HepG2 (cell line): ENCODE measurements at regions not wholly inside any gene's neighbourhood (a gene's known extent, or its start where the extent isn't known, plus 50 kb on each side); places are given as distances from the start of the nearest gene placed in this dataset.

Experiments
- ATAC-seq: fragments of 200-7000 bp; cut with Tn5 transposase; 3 replicates; pipeline ENCODE4 v1.9.1; 2020; ENCODE audit warnings: mild to moderate bottlenecking, moderate library complexity
- BruUV-seq: library from RNA; stranded (reverse); fragments of 400-500 nt; replicated peaks from 2 replicates; lab custom pipeline; 2021; lab: Mats Ljungman, UMichigan
- CTCF ChIA-PET: fragments of 300-600 bp; formaldehyde crosslinking; extraction: SDS; loops from one replicate; lab custom pipeline; 2021; ENCODE audit warnings: low total read pairs, inconsistent platforms, low intra/inter-chr PET ratio; lab: Yijun Ruan, JAX
- POLR2A ChIA-PET: fragments of 350-600 bp; sonication (Branson Sonifier 250); formaldehyde crosslinking; loops from one replicate; lab custom pipeline; 2020; ENCODE audit warnings: antibody characterized with exemption, inconsistent platforms; lab: Yijun Ruan, JAX
- DNase-seq: peaks from one replicate; pipeline ENCODE4 v3.0.0-alpha.2; 2015; ENCODE audit warnings: low spot score
- FAIRE-seq: peaks from 3 replicates; lab custom pipeline; 2011; peaks lifted over from hg19 to GRCh38; lab: Jason Lieb, UNC
- H2AFZ ChIP-seq: one replicate; pipeline ENCODE4 v1.6.1; 2011; ENCODE audit warnings: low read length, inconsistent platforms
- H3K27ac ChIP-seq: fragments of 300-600 bp; 3 replicates; pipeline ENCODE4 v1.8.0; 2011; ENCODE audit warnings: mixed run types, mild to moderate bottlenecking, mixed read lengths, low read length, inconsistent platforms; ENCODE audit not compliant: insufficient read depth; ENCODE audit errors: extremely low read length
- H3K27me3 ChIP-seq, 2 experiments: fragments of 200-600 bp in 1 of 2; 2 replicates in 1 of 2; 3 replicates in 1 of 2; pipeline versions ENCODE4 v1.6.0 to v1.8.0; 2011; ENCODE audit warnings: low read length in 2 of 2, mild to moderate bottlenecking in 2 of 2, moderate library complexity in 2 of 2, inconsistent platforms in 1 of 2; ENCODE audit not compliant: insufficient read depth in 2 of 2, control insufficient read depth in 1 of 2
- H3K36me3 ChIP-seq, 2 experiments: fragments of 200-600 bp in 1 of 2; replicated peaks in 1 of 2; 2 replicates in 1 of 2; 3 replicates in 1 of 2; pipeline versions ENCODE4 v1.5.1 to v1.8.0; 2011; ENCODE audit warnings: low read length in 2 of 2, inconsistent platforms in 1 of 2; ENCODE audit not compliant: insufficient read depth in 2 of 2, control insufficient read depth in 1 of 2
- H3K4me1 ChIP-seq: 2 replicates; pipeline ENCODE4 v1.5.1; 2012; ENCODE audit warnings: low read length, inconsistent platforms; ENCODE audit not compliant: insufficient read depth
- H3K4me2 ChIP-seq: 2 replicates; pipeline ENCODE4 v1.6.0; 2011; ENCODE audit warnings: low read depth, low read length, inconsistent platforms
- H3K4me3 ChIP-seq, 3 experiments: fragments of 200-600 bp in 1 of 3; sonication (generic), shearing (Covaris generic) in 1 of 3; replicated peaks in 1 of 3; 2 replicates each; pipeline ENCODE4 v1.5.1; 2011 to 2016; ENCODE audit warnings: low read length in 3 of 3, inconsistent platforms in 2 of 3, low read depth in 2 of 3, mild to moderate bottlenecking in 2 of 3, control low read depth in 1 of 3, mixed read lengths in 1 of 3; ENCODE audit not compliant: insufficient read depth in 1 of 3
- H3K79me2 ChIP-seq: one replicate; pipeline ENCODE4 v1.6.1; 2011; ENCODE audit warnings: low read length, inconsistent platforms; ENCODE audit not compliant: insufficient read depth
- H3K9ac ChIP-seq: 2 replicates; pipeline ENCODE4 v1.6.0; 2011; ENCODE audit warnings: mild to moderate bottlenecking, low read depth, low read length, inconsistent platforms; ENCODE audit not compliant: insufficient read depth
- H3K9me3 ChIP-seq: 2 replicates; pipeline ENCODE4 v1.5.1; 2012; ENCODE audit warnings: mild to moderate bottlenecking, low read length
- H4K20me1 ChIP-seq: 2 replicates; pipeline ENCODE4 v1.6.0; 2011; ENCODE audit warnings: inconsistent platforms, mild to moderate bottlenecking, low read length, moderate library complexity; ENCODE audit not compliant: insufficient read depth
- GPN1 ChIP-seq: sonication (generic); formaldehyde crosslinking; IDR thresholded peaks from 2 replicates; pipeline ENCODE4 v1.5.1; 2020; ENCODE audit warnings: missing genetic modification reagents, borderline replicate concordance
- MLXIP ChIP-seq: sonication (generic); formaldehyde crosslinking; IDR thresholded peaks from 2 replicates; pipeline ENCODE4 v1.9.0; 2021; ENCODE audit warnings: missing genetic modification reagents, borderline replicate concordance
- PRDM15 ChIP-seq: sonication (generic); formaldehyde crosslinking; IDR thresholded peaks from 2 replicates; pipeline ENCODE4 v1.4.0; 2020; ENCODE audit warnings: missing genetic modification reagents
- REPIN1 ChIP-seq: sonication (generic); formaldehyde crosslinking; IDR thresholded peaks from 2 replicates; pipeline ENCODE4 v1.8.0; 2022; ENCODE audit warnings: missing genetic modification reagents, low read depth, mild to moderate bottlenecking, borderline replicate concordance
- ZNF432 ChIP-seq: sonication (generic); formaldehyde crosslinking; IDR thresholded peaks from 2 replicates; pipeline ENCODE4 v1.5.0; 2020; ENCODE audit warnings: missing genetic modification reagents, mild to moderate bottlenecking, borderline replicate concordance
- WGBS: methylation state at CpG from one replicate; pipeline ENCODE4 v1.1.6; 2017; ENCODE audit warnings: low lambda C conversion rate; 5-methylcytosine and 5-hydroxymethylcytosine counted together
- in situ Hi-C: cut with HindIII; loops from 2 replicates; pipeline ENCODE4 v1.10.0; 2017; ENCODE audit warnings: low pct_unique_long_range_greater_than_20kb; ENCODE audit not compliant: extremely low pct_ligation_motif_present
- intact Hi-C: fragments of 100-400 bp; cut with micrococcal nuclease; formaldehyde crosslinking; loops from one replicate; pipeline ENCODE4 v1.10.0; 2022; ENCODE audit not compliant: unreplicated experiment

GRCh38 chr6:91088976-91089375, 502.1 kb upstream of the MAP3K7 start:
- Histone ChIP-seq H3K4me1 (no peaks in the 10 kb centered on the region), H3K4me2 (no peak overlapping the region), H3K79me2 (no peaks in the 10 kb centered on the region), H2AFZ (no peak overlapping the region), H3K9ac (no peak overlapping the region), H4K20me1 (no peaks in the 10 kb centered on the region), H3K4me3 (no peak overlapping the region), H3K27ac (no peak overlapping the region), H3K27me3 (no peaks in the 10 kb centered on the region; a peak in 1 of 5 replicates), H3K36me3 (no peaks in the 10 kb centered on the region), H3K9me3 (no peaks in the 10 kb centered on the region)
- ChIA-PET CTCF (no interaction called here), POLR2A (no interaction called here)
- intact Hi-C loops: no loop called here
- DNase-seq (no peak), ATAC-seq (no peak), FAIRE-seq (no peak)
- TF ChIP-seq MLXIP (CRISPR knock-in tag): no peak
- TF ChIP-seq REPIN1 (CRISPR knock-in tag): no peak
- TF ChIP-seq PRDM15: no peak
- no peak for TF ChIP-seq GPN1
- TF ChIP-seq ZNF432: no peak
- 28% methylated on average over 2 of the region's 2 CpGs for WGBS
- in situ Hi-C loops: loop anchor here (25.0 kb wide), 1 partner anchor 1548 kb away; no protein-coding TSS in a partner anchor
- no TSS peak for BruUV-seq
